ENCODE measurements at regions not wholly inside any gene's neighbourhood (a gene's known extent, or its start where the extent isn't known, plus 50 kb on each side); places are given as distances from the start of the nearest gene placed in this dataset.

GRCh38 chr9:109728686-109729300 lies 51.2 kb upstream of the PALM2AKAP2 start:
- DNase-seq (ENCODE audit: extremely low spot score): no peak
- CTCF ChIA-PET: no interaction called here
- TF ChIP-seq CTCF (IDR thresholded peaks at IDR 0.05; ENCODE audit: control extremely low read depth, extremely low read depth, low read depth, missing control alignments): no peak
- POLR2A ChIA-PET: no interaction called here

- no peak for DNase-seq (ENCODE audit: extremely low spot score)
- CTCF ChIA-PET: no interaction called here
- no peak for TF ChIP-seq CTCF (IDR thresholded peaks at IDR 0.05; ENCODE audit: control extremely low read depth, extremely low read depth, low read depth, missing control alignments)
- POLR2A ChIA-PET: no interaction called here
Observed at GRCh38 chr9:109729513-109729912, 50.5 kb upstream of the PALM2AKAP2 start.
